ENCODE measurements at regions not wholly inside any gene's neighbourhood (a gene's known extent, or its start where the extent isn't known, plus 50 kb on each side); places are given as distances from the start of the nearest gene placed in this dataset.

DNA sequence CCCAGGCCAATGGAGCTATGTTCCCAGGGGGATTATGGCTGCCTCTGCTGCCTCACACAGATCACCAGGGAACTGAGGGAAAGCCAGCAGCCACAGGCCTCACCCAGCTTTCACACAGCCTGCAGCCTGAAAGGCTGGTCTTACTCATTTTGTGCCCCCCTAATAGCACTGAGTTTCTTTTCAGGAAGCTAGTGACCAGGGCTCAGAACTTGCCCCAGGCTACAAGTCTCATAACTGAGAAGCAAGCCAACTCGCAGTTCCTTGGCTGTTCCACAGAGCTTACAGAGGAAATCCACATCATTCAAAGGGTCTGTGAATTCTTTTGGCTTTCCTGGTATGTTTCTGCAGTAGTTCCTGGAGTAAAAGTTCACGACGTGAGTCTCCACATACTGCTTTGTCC lies 524.8 kb upstream of the GJE1 start:
- TF ChIP-seq, protein P1, sequence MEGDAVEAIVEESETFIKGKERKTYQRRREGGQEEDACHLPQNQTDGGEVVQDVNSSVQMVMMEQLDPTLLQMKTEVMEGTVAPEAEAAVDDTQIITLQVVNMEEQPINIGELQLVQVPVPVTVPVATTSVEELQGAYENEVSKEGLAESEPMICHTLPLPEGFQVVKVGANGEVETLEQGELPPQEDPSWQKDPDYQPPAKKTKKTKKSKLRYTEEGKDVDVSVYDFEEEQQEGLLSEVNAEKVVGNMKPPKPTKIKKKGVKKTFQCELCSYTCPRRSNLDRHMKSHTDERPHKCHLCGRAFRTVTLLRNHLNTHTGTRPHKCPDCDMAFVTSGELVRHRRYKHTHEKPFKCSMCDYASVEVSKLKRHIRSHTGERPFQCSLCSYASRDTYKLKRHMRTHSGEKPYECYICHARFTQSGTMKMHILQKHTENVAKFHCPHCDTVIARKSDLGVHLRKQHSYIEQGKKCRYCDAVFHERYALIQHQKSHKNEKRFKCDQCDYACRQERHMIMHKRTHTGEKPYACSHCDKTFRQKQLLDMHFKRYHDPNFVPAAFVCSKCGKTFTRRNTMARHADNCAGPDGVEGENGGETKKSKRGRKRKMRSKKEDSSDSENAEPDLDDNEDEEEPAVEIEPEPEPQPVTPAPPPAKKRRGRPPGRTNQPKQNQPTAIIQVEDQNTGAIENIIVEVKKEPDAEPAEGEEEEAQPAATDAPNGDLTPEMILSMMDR (IDR thresholded peaks at IDR 0.05) = no peak
- TF ChIP-seq POLR2A (IDR thresholded peaks at IDR 0.05) = no peak
